Smooth muscle cell (in vitro differentiated cells): ENCODE measurements at regions not wholly inside any gene's neighbourhood (a gene's known extent, or its start where the extent isn't known, plus 50 kb on each side); places are given as distances from the start of the nearest gene placed in this dataset.

ENCODE experiments used
- DNase-seq: peaks from one replicate; lab custom pipeline; 2025; ENCODE audit not compliant: unreplicated experiment; lab: John Stamatoyannopoulos, UW
- H2AFZ ChIP-seq: fragments of 200-600 bp; sonication (generic); 2 replicates; pipeline ENCODE4 v1.6.0; 2016; ENCODE audit warnings: antibody characterized with exemption, low read depth, mild to moderate bottlenecking
- H3F3A ChIP-seq: fragments of 200-600 bp; sonication (generic); 2 replicates; pipeline ENCODE4 v1.6.0; 2017; ENCODE audit warnings: antibody characterized with exemption, low read depth
- H3K27ac ChIP-seq: fragments of 200-600 bp; sonication (generic); 2 replicates; pipeline ENCODE4 v1.5.1; 2016; ENCODE audit warnings: low read depth, mild to moderate bottlenecking
- H3K27me3 ChIP-seq: fragments of 200-600 bp; sonication (generic); 2 replicates; pipeline ENCODE4 v1.6.1; 2016; ENCODE audit warnings: low read depth, mild to moderate bottlenecking
- H3K36me3 ChIP-seq: fragments of 200-600 bp; sonication (generic); 2 replicates; pipeline ENCODE4 v1.5.1; 2016; ENCODE audit warnings: low read depth
- H3K4me1 ChIP-seq: fragments of 200-600 bp; sonication (generic); 2 replicates; pipeline ENCODE4 v1.5.1; 2016; ENCODE audit warnings: low read depth
- H3K4me2 ChIP-seq: fragments of 200-600 bp; sonication (generic); 2 replicates; pipeline ENCODE4 v1.6.0; 2016; ENCODE audit warnings: mild to moderate bottlenecking
- H3K4me3 ChIP-seq: fragments of 200-600 bp; sonication (generic); 2 replicates; pipeline ENCODE4 v1.5.1; 2016; ENCODE audit warnings: mild to moderate bottlenecking
- H3K79me2 ChIP-seq: fragments of 200-600 bp; sonication (generic); 2 replicates; pipeline ENCODE4 v1.6.0; 2016; ENCODE audit warnings: low read depth, mild to moderate bottlenecking
- H3K9ac ChIP-seq: fragments of 200-600 bp; sonication (generic); 2 replicates; pipeline ENCODE4 v1.6.0; 2016; ENCODE audit warnings: low read depth
- H3K9me3 ChIP-seq: fragments of 200-600 bp; sonication (generic); replicated peaks from 2 replicates; pipeline ENCODE4 v1.5.1; 2016; ENCODE audit warnings: low read depth
- H4K20me1 ChIP-seq: fragments of 200-600 bp; sonication (generic); 2 replicates; pipeline ENCODE4 v1.6.0; 2016; ENCODE audit warnings: low read depth
- CTCF ChIP-seq: fragments of 200-600 bp; sonication (generic); IDR thresholded peaks from 2 replicates; pipeline ENCODE4 v1.5.1; 2017; ENCODE audit warnings: borderline replicate concordance, mild to moderate bottlenecking, antibody characterized with exemption; ENCODE audit not compliant: insufficient read depth, poor library complexity, severe bottlenecking
- WGBS: methylation state at CpG from one replicate; pipeline ENCODE4 v1.1.7; 2016; ENCODE audit warnings: low lambda C conversion rate; 5-methylcytosine and 5-hydroxymethylcytosine counted together

GRCh38 chr13:73704587-73704986 lies 429.6 kb downstream of the KLF12 start:
- 77% methylated on average over 5 of the region's 5 CpGs for WGBS

DNA sequence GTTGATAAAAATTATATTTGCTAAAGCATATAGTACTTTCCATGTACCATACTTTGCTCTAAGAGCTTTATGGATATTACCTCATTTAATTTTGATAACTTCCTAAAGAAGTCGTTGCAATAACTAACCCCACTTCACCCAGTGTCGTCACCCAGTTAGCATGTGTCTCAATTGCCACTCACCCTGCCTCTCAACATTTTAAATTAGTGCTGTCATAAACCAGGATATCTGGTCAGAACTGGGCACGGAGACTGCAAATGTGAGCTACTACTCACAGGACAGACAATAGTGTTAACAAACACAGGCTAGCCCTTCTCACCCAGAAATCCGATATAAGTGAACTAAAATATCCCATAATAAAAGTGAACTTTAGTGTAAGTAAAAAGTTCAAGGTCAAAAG lies 430.6 kb downstream of the KLF12 start:
- DNase-seq: no peak
- Histone ChIP-seq H3K4me3 (no peak overlapping the region), H3K9me3 (no peaks in the 10 kb centered on the region), H3K27me3 (no peaks in the 10 kb centered on the region), H2AFZ (no peak overlapping the region), H3K9ac (no peak overlapping the region), H3K27ac (peak overlapping the region; percentile 35), H3K36me3 (no peaks in the 10 kb centered on the region), H3K4me1 (peaks cover 6% of the 10 kb centered on the region), H4K20me1 (no peaks in the 10 kb centered on the region), H3K79me2 (no peaks in the 10 kb centered on the region), H3K4me2 (no peak overlapping the region), H3F3A (no peaks in the 10 kb centered on the region)
- TF ChIP-seq CTCF: no peak
- 92% methylated on average over 4 of the region's 4 CpGs for WGBS

More at GRCh38 chr13:73704587-73704986, 429.6 kb downstream of the KLF12 start:
- Histone ChIP-seq H3K4me2 (no peak overlapping the region), H3K27me3 (no peaks in the 10 kb centered on the region), H3K27ac (peak overlapping the region; percentile 35), H3K4me3 (no peak overlapping the region), H3K79me2 (no peaks in the 10 kb centered on the region), H3K9me3 (no peaks in the 10 kb centered on the region), H3K9ac (no peak overlapping the region), H3F3A (no peaks in the 10 kb centered on the region), H4K20me1 (no peaks in the 10 kb centered on the region), H2AFZ (no peak overlapping the region), H3K4me1 (peaks cover 6% of the 10 kb centered on the region), H3K36me3 (no peaks in the 10 kb centered on the region)
- TF ChIP-seq CTCF: no peak
- no peak for DNase-seq

- Histone ChIP-seq H3K9ac (peak overlapping the region; percentile 29), H2AFZ (no peak overlapping the region), H3K27ac (peak overlapping the region; percentile 46), H3K4me1 (peaks cover 6% of the 10 kb centered on the region), H3F3A (no peaks in the 10 kb centered on the region), H3K79me2 (no peaks in the 10 kb centered on the region), H3K4me3 (no peak overlapping the region), H4K20me1 (no peaks in the 10 kb centered on the region), H3K4me2 (no peak overlapping the region), H3K9me3 (no peaks in the 10 kb centered on the region), H3K27me3 (no peaks in the 10 kb centered on the region), H3K36me3 (no peaks in the 10 kb centered on the region)
- no peak for TF ChIP-seq CTCF
- DNase-seq: no peak
- WGBS: 64% methylated on average over 8 of the region's 8 CpGs
Observed at GRCh38 chr13:73702419-73703071, 431.7 kb downstream of the KLF12 start.

GRCh38 chr13:73701160-73701559 lies 433.0 kb downstream of the KLF12 start:
- Histone ChIP-seq H3K79me2 (no peaks in the 10 kb centered on the region), H3K27ac (no peak overlapping the region), H3K9ac (no peak overlapping the region), H3K4me2 (no peak overlapping the region), H3F3A (no peaks in the 10 kb centered on the region), H3K9me3 (no peaks in the 10 kb centered on the region), H2AFZ (no peak overlapping the region), H4K20me1 (no peaks in the 10 kb centered on the region), H3K27me3 (no peaks in the 10 kb centered on the region), H3K36me3 (no peaks in the 10 kb centered on the region), H3K4me1 (peaks cover 6% of the 10 kb centered on the region), H3K4me3 (no peak overlapping the region)
- WGBS: 90% methylated on average over 1 of the region's 1 CpG
- no peak for DNase-seq
- TF ChIP-seq CTCF: no peak
